ENCODE measurements at regions not wholly inside any gene's neighbourhood (a gene's known extent, or its start where the extent isn't known, plus 50 kb on each side); places are given as distances from the start of the nearest gene placed in this dataset.

- TF ChIP-seq CTCF (IDR thresholded peaks at IDR 0.05) (no peak), ZFX (IDR thresholded peaks at IDR 0.05; ENCODE audit: borderline replicate concordance) (no peak)
Measured at GRCh38 chr6:159642995-159643394, 50.0 kb downstream of the SOD2 start.

Measured in 22Rv1 (cell line).